K562 (cell line): ENCODE measurements at regions not wholly inside any gene's neighbourhood (a gene's known extent, or its start where the extent isn't known, plus 50 kb on each side); places are given as distances from the start of the nearest gene placed in this dataset.

Experiments
- ATAC-seq: fragments of 200-7000 bp; cut with Tn5 transposase; 3 replicates; pipeline ENCODE4 v1.9.1; 2020; ENCODE audit warnings: moderate library complexity
- BruUV-seq: library from RNA; stranded (reverse); fragments of 400-500 nt; replicated peaks from 2 replicates; lab custom pipeline; 2021; lab: Mats Ljungman, UMichigan
- CTCF ChIA-PET: fragments of 300-600 bp; formaldehyde crosslinking; extraction: SDS; loops from one replicate; lab custom pipeline; 2021; ENCODE audit warnings: low intra/inter-chr PET ratio; lab: Yijun Ruan, JAX
- POLR2A ChIA-PET: fragments of 300-600, 350-650 bp; sonication (Branson Sonifier 250); formaldehyde crosslinking; extraction: SDS; loops from one replicate; lab custom pipeline; 2021; ENCODE audit warnings: antibody characterized with exemption, inconsistent platforms; lab: Yijun Ruan, JAX
- DNase-seq, 4 experiments: peaks; one replicate each; pipeline versions ENCODE4 v3.0.0 to v3.0.0-alpha.2; 2011 to 2018; ENCODE audit warnings: low spot score in 3 of 4, mixed read lengths in 3 of 4; ENCODE audit errors: extremely low read depth in 1 of 4
- FAIRE-seq: peaks from 2 replicates; lab custom pipeline; 2011; peaks lifted over from hg19 to GRCh38; lab: Jason Lieb, UNC
- H2AFZ ChIP-seq: 2 replicates; pipeline ENCODE4 v1.6.0; 2011; ENCODE audit warnings: low read depth, low read length, control low read depth, inconsistent platforms
- H3K27ac ChIP-seq: fragments of 200-600 bp; 3 replicates; pipeline ENCODE4 v1.8.0; 2011; ENCODE audit warnings: low read depth, mild to moderate bottlenecking, control low read depth, inconsistent platforms, low read length, moderate library complexity, mixed read lengths; ENCODE audit errors: extremely low read depth
- H3K27me3 ChIP-seq, 2 experiments: fragments of 300-600 bp in 1 of 2; 2 replicates in 1 of 2; 3 replicates in 1 of 2; pipeline versions ENCODE4 v1.6.0 to v1.8.0; 2011; ENCODE audit warnings: inconsistent platforms in 2 of 2, low read length in 2 of 2, mild to moderate bottlenecking in 1 of 2, mixed read lengths in 1 of 2, moderate library complexity in 1 of 2; ENCODE audit not compliant: control insufficient read depth in 2 of 2, insufficient read depth in 2 of 2
- H3K36me3 ChIP-seq: fragments of 300-600 bp; 3 replicates; pipeline ENCODE4 v1.8.0; 2011; ENCODE audit warnings: mild to moderate bottlenecking, low read length, inconsistent platforms; ENCODE audit not compliant: control insufficient read depth, insufficient read depth
- H3K4me1 ChIP-seq, 2 experiments: fragments of 200-600 bp in 1 of 2; replicated peaks in 1 of 2; 2 replicates in 1 of 2; 3 replicates in 1 of 2; pipeline versions ENCODE4 v1.5.1 to v1.8.0; 2011; ENCODE audit warnings: inconsistent platforms in 2 of 2, low read length in 2 of 2, mild to moderate bottlenecking in 1 of 2, mixed read lengths in 1 of 2, moderate library complexity in 1 of 2; ENCODE audit not compliant: control insufficient read depth in 2 of 2, insufficient read depth in 2 of 2
- H3K4me2 ChIP-seq: 2 replicates; pipeline ENCODE4 v1.6.1; 2011; ENCODE audit warnings: low read length, control low read depth, inconsistent platforms, mixed read lengths; ENCODE audit not compliant: insufficient read depth
- H3K4me3 ChIP-seq: fragments of 200-600 bp; sonication (generic), shearing (Covaris generic); 2 replicates; pipeline ENCODE4 v1.5.1; 2016; ENCODE audit warnings: control low read depth, inconsistent platforms
- H3K79me2 ChIP-seq: fragments of 200-600 bp; 3 replicates; pipeline ENCODE4 v1.8.0; 2011; ENCODE audit warnings: low read length, inconsistent platforms; ENCODE audit not compliant: control insufficient read depth, insufficient read depth
- H3K9ac ChIP-seq, 2 experiments: 2 replicates each; pipeline versions ENCODE4 v1.6.0 to v1.6.1; 2011; ENCODE audit warnings: low read depth in 2 of 2, low read length in 2 of 2, control low read depth in 1 of 2, inconsistent platforms in 1 of 2, mild to moderate bottlenecking in 1 of 2, mixed read lengths in 1 of 2; ENCODE audit not compliant: insufficient read depth in 1 of 2
- H3K9me1 ChIP-seq: one replicate; pipeline ENCODE4 v1.6.0; 2011; ENCODE audit warnings: inconsistent platforms, mild to moderate bottlenecking, low read length, moderate library complexity; ENCODE audit not compliant: control insufficient read depth, insufficient read depth
- H3K9me3 ChIP-seq: replicated peaks from 2 replicates; pipeline ENCODE4 v1.5.1; 2011; ENCODE audit warnings: low read depth, low read length, inconsistent platforms; ENCODE audit not compliant: control insufficient read depth, insufficient read depth
- H4K20me1 ChIP-seq: replicated peaks from 2 replicates; pipeline ENCODE4 v1.6.1; 2011; ENCODE audit warnings: low read length, inconsistent platforms, mixed read lengths; ENCODE audit not compliant: control insufficient read depth, insufficient read depth
- ARID3B ChIP-seq: fragments of 250-450 bp; sonication (Bioruptor Pico); IDR thresholded peaks from 2 replicates; pipeline ENCODE4 v1.4.0; 2020; ENCODE audit warnings: borderline replicate concordance
- CREB1 ChIP-seq, 2 experiments: sonication (generic) in 1 of 2; formaldehyde crosslinking in 1 of 2; IDR thresholded peaks; 2 replicates each; pipeline versions ENCODE4 v1.6.1 to v1.8.0; 2012 to 2022; ENCODE audit warnings: inconsistent platforms in 1 of 2, mild to moderate bottlenecking in 1 of 2, missing genetic modification reagents in 1 of 2, moderate library complexity in 1 of 2
- E2F8 ChIP-seq: fragments of 450-650 bp; IDR thresholded peaks from 2 replicates; pipeline ENCODE4 v1.7.1; 2018; ENCODE audit warnings: mild to moderate bottlenecking, low read depth; ENCODE audit not compliant: partially characterized antibody
- MIER1 ChIP-seq: fragments of 450-650 bp; IDR thresholded peaks from 2 replicates; pipeline ENCODE4 v1.6.1; 2016; ENCODE audit warnings: antibody characterized with exemption, mild to moderate bottlenecking, low read depth
- MITF ChIP-seq: IDR thresholded peaks from 2 replicates; pipeline ENCODE4 v1.6.1; 2014; ENCODE audit warnings: antibody characterized with exemption
- NFE2L1 ChIP-seq: fragments of 450-650 bp; IDR thresholded peaks from 2 replicates; pipeline ENCODE4 v1.6.1; 2016; ENCODE audit warnings: missing genetic modification characterization, low read depth, mild to moderate bottlenecking, missing compliant biosample characterization, moderate library complexity, borderline replicate concordance
- NR2C2 ChIP-seq, 2 experiments: fragments of 200-800 bp in 1 of 2; sonication (Bioruptor generic) in 1 of 2; sonication (generic) in 1 of 2; formaldehyde crosslinking in 1 of 2; IDR thresholded peaks; 2 replicates each; pipeline versions ENCODE4 v1.6.1 to v1.8.0; 2016 to 2022; ENCODE audit warnings: mild to moderate bottlenecking in 1 of 2, missing compliant biosample characterization in 1 of 2, missing genetic modification characterization in 1 of 2, missing genetic modification reagents in 1 of 2
- PTRF ChIP-seq: fragments of 450-650 bp; IDR thresholded peaks from 2 replicates; pipeline ENCODE4 v1.6.1; 2016; ENCODE audit warnings: mild to moderate bottlenecking, missing genetic modification characterization, missing compliant biosample characterization
- SIN3B ChIP-seq: fragments of 450-650 bp; IDR thresholded peaks from 2 replicates; pipeline ENCODE4 v1.6.1; 2017; ENCODE audit warnings: low read depth, mild to moderate bottlenecking, moderate library complexity
- ZBED1 ChIP-seq: IDR thresholded peaks from 2 replicates; pipeline ENCODE4 v1.6.1; 2014
- ZFP30 ChIP-seq: fragments of 250-450 bp; sonication (Bioruptor Pico); IDR thresholded peaks from 2 replicates; pipeline ENCODE4 v1.8.0; 2022; ENCODE audit warnings: moderate library complexity, mild to moderate bottlenecking, inconsistent platforms, borderline replicate concordance
- ZNF263 ChIP-seq: sonication (generic); formaldehyde crosslinking; IDR thresholded peaks from 2 replicates; pipeline ENCODE4 v1.8.0; 2022; ENCODE audit warnings: mild to moderate bottlenecking, missing genetic modification reagents, borderline replicate concordance
- ZNF639 ChIP-seq, 2 experiments: fragments of 200-800 bp in 1 of 2; sonication (Bioruptor generic) in 1 of 2; sonication (generic) in 1 of 2; formaldehyde crosslinking in 1 of 2; IDR thresholded peaks in 1 of 2; conservative IDR thresholded peaks in 1 of 2; 2 replicates each; pipeline versions ENCODE4 v1.5.0 to v1.6.1; 2016 to 2020; ENCODE audit warnings: missing compliant biosample characterization in 1 of 2, missing genetic modification characterization in 1 of 2, missing genetic modification reagents in 1 of 2
- WGBS: fragments of 100-300 bp; shearing (Covaris generic); methylation state at CpG from one replicate; pipeline ENCODE4 v1.1.6; 2016; ENCODE audit warnings: low coverage, mixed read lengths; ENCODE audit not compliant: insufficient coverage; ENCODE audit errors: missing lambda C conversion rate; 5-methylcytosine and 5-hydroxymethylcytosine counted together
- in situ Hi-C: fragments of 300-500 bp; cut with MboI; formaldehyde crosslinking; loops from 4 replicates; pipeline ENCODE4 v1.15.0; 2018; ENCODE audit warnings: inconsistent platforms, mixed read lengths
- intact Hi-C: fragments of 100-400 bp; cut with micrococcal nuclease; formaldehyde crosslinking; loops from 2 replicates; pipeline ENCODE4 v1.14.2; 2022

DNA sequence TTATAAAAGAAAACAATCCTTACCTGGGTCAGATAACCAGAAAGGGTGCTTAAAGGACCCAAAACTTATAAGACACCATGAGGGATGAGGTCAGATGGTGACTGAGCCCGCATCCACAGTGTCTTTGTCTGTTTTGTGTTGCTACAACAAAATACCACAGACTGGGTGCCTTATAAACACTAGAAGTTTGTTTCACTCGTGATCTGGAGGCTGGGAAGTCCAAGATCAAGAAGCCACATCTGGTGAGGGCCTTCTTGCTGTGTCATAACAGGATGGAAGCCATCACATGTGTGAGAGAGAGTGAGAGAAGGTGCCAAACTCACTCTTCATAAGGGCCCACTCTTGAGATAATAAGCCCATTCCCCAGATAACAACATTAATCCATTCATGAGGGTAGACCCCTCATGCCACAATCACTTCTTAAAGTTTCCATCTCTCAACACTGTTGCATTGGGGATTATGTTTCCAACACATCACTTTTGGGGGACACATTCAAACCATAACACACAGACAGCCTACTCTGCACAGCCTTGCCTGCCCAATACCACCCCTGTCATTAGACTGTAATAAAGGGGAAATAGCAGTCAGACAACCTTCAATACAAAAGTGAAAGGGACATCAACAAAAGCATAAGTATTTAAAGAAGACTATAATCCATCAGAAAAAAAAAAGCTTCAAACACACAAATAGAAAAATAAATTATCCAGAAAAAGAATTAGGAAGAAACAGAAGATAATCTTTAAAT, 249.8 kb downstream of the ANAPC1 start:
- Histone ChIP-seq H3K27ac (no peak overlapping the region), H3K79me2 (no peaks in the 10 kb centered on the region), H3K4me3 (no peak overlapping the region), H3K27me3 (no peaks in the 10 kb centered on the region), H3K9me3 (peaks cover 6% of the 10 kb centered on the region), H3K9ac (no peak overlapping the region), H4K20me1 (no peaks in the 10 kb centered on the region), H3K4me2 (no peak overlapping the region), H3K4me1 (peaks cover 0 to 8% of the 10 kb centered on the region in 2 experiments; a peak in 2 of 5 replicates), H3K9me1 (no peaks in the 10 kb centered on the region), H3K36me3 (no peaks in the 10 kb centered on the region), H2AFZ (peak overlapping the region; percentile 46)
- no TSS peak for BruUV-seq
- ATAC-seq = no peak; the same call in 2 of the 3 replicates
- in situ Hi-C loops = no loop called here
- ChIA-PET CTCF (no interaction called here), POLR2A (no interaction called here)
- intact Hi-C loops = no loop called here
- peak; percentile 6 for FAIRE-seq
- no peak for DNase-seq
- 26% methylated on average over 2 of the region's 2 CpGs for WGBS
- no peak for TF ChIP-seq SIN3B
- TF ChIP-seq ZNF639 (CRISPR knock-in tag; conservative IDR thresholded peaks at IDR 0.05 in 1 of 2, IDR thresholded peaks at IDR 0.05 in 1 of 2) = no peak
- TF ChIP-seq NR2C2 (CRISPR knock-in tag; IDR thresholded peaks at IDR 0.05) = no peak
- 0 out of 2 replicates have a peak, but pooled peaks have one; percentile 29 for TF ChIP-seq NR2C2 (tag; IDR thresholded peaks at IDR 0.05)
- no peak for TF ChIP-seq ARID3B (CRISPR knock-in tag)
- TF ChIP-seq E2F8 = no peak
- TF ChIP-seq MIER1 = no peak
- no peak for TF ChIP-seq ZBED1
- TF ChIP-seq MITF = 0 out of 2 replicates have a peak, but pooled peaks have one; percentile 15
- TF ChIP-seq NFE2L1 (tag) = no peak
- no peak for TF ChIP-seq CREB1 (IDR thresholded peaks at IDR 0.05)
- TF ChIP-seq CREB1 (CRISPR knock-in tag; IDR thresholded peaks at IDR 0.05) = no peak
- no peak for TF ChIP-seq ZNF263 (CRISPR knock-in tag)
- no peak for TF ChIP-seq PTRF (tag)
- TF ChIP-seq ZFP30 (CRISPR knock-in tag) = no peak
